ENCODE measurements at regions not wholly inside any gene's neighbourhood (a gene's known extent, or its start where the extent isn't known, plus 50 kb on each side); places are given as distances from the start of the nearest gene placed in this dataset.

DNA sequence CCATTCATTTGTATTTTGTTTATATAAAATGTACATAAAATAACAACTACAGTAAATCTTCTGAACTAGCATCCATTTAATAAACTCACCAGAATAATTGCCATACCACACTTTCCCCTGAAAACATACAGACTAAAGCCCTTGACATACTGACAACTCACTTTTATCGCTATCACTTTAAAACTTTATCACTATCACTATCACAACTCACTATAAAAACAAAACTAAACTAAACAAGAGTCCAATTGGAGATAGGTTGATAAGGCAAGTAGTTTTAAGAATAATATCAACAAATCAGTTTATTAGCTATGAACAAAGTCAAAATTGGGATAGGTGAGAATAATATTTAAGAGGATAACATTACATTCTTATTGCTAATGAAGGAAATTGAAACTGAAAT is 108.9 kb downstream of the SLITRK6 start:
- TF ChIP-seq CTCF (conservative IDR thresholded peaks at IDR 0.05; ENCODE audit: low read depth in 2 of 2) (no peak), ZNF114 (CRISPR knock-in tag; IDR thresholded peaks at IDR 0.05) (no peak), JUNB (IDR thresholded peaks at IDR 0.05; ENCODE audit: unreplicated experiment) (no peak), ETS1 (IDR thresholded peaks at IDR 0.05) (no peak), POLR2AphosphoS5 (IDR thresholded peaks at IDR 0.05; ENCODE audit: low read depth) (no peak)
- Histone ChIP-seq H2AFZ (no peak overlapping the region), H3K27ac (ENCODE audit: low read depth) (no peak overlapping the region), H3K79me2 (replicated peaks; ENCODE audit: insufficient read depth) (no peaks in the 10 kb centered on the region), H3K9me2 (ENCODE audit: insufficient read depth) (no peaks in the 10 kb centered on the region), H3K4me1 (ENCODE audit: insufficient read depth) (no peaks in the 10 kb centered on the region), H3K4me2 (no peak overlapping the region), H3K27me3 (ENCODE audit: insufficient read depth) (no peaks in the 10 kb centered on the region), H3K36me3 (ENCODE audit: insufficient read depth) (no peaks in the 10 kb centered on the region), H4K20me1 (replicated peaks; ENCODE audit: insufficient read depth) (no peaks in the 10 kb centered on the region), H3K4me3 (no peak overlapping the region), H3F3A (replicated peaks; ENCODE audit: low read depth) (no peaks in the 10 kb centered on the region)
- H3K27me3 Mint-ChIP-seq (ENCODE audit: insufficient read depth, low read depth, poor library complexity): no peaks in the 10 kb centered on the region
- H3K27ac Mint-ChIP-seq: no peak overlapping the region
- ATAC-seq (no peak), DNase-seq (ENCODE audit: low spot score) (no peak)
- peaks cover 6% of the 10 kb centered on the region; the same call in 1 of the 3 replicates for H3K36me3 Mint-ChIP-seq (ENCODE audit: low read depth)
- no peaks in the 10 kb centered on the region for H3K9me3 Mint-ChIP-seq
- H3K4me1 Mint-ChIP-seq: peaks cover 4% of the 10 kb centered on the region; the same call in 2 of the 3 replicates
- no peak overlapping the region for H3K4me3 Mint-ChIP-seq

GRCh38 chr13:85685436-85685835 is 113.8 kb downstream of the SLITRK6 start:
- H3K4me3 Mint-ChIP-seq: no peak overlapping the region
- peaks cover under 1% of the 10 kb centered on the region; the same call in 1 of the 3 replicates for H3K36me3 Mint-ChIP-seq (ENCODE audit: low read depth)
- Histone ChIP-seq H4K20me1 (replicated peaks; ENCODE audit: insufficient read depth) (no peaks in the 10 kb centered on the region), H3K79me2 (replicated peaks; ENCODE audit: insufficient read depth) (no peaks in the 10 kb centered on the region), H3K27ac (ENCODE audit: low read depth) (no peak overlapping the region), H3F3A (replicated peaks; ENCODE audit: low read depth) (no peaks in the 10 kb centered on the region), H2AFZ (no peak overlapping the region), H3K4me3 (no peak overlapping the region), H3K4me1 (ENCODE audit: insufficient read depth) (no peaks in the 10 kb centered on the region), H3K36me3 (ENCODE audit: insufficient read depth) (no peaks in the 10 kb centered on the region), H3K4me2 (no peak overlapping the region), H3K27me3 (ENCODE audit: insufficient read depth) (no peaks in the 10 kb centered on the region), H3K9me2 (ENCODE audit: insufficient read depth) (no peaks in the 10 kb centered on the region)
- H3K27ac Mint-ChIP-seq: no peak overlapping the region
- H3K9me3 Mint-ChIP-seq: no peaks in the 10 kb centered on the region
- no peaks in the 10 kb centered on the region for H3K27me3 Mint-ChIP-seq (ENCODE audit: insufficient read depth, low read depth, poor library complexity)
- H3K4me1 Mint-ChIP-seq: no peaks in the 10 kb centered on the region; the same call in 2 of the 3 replicates
- ATAC-seq (no peak), DNase-seq (ENCODE audit: low spot score) (no peak)
- TF ChIP-seq EZH2phosphoT487 (IDR thresholded peaks at IDR 0.05; ENCODE audit: unreplicated experiment) (no peak), CTCF (conservative IDR thresholded peaks at IDR 0.05; ENCODE audit: low read depth in 2 of 2) (no peak), ZNF114 (CRISPR knock-in tag; IDR thresholded peaks at IDR 0.05) (no peak), POLR2AphosphoS5 (IDR thresholded peaks at IDR 0.05; ENCODE audit: low read depth) (no peak), NANOG (IDR thresholded peaks at IDR 0.05; ENCODE audit: borderline replicate concordance) (no peak), EZH2 (IDR thresholded peaks at IDR 0.05; ENCODE audit: low read depth, unreplicated experiment) (no peak), ZNF331 (CRISPR knock-in tag; IDR thresholded peaks at IDR 0.05; ENCODE audit: low read depth) (no peak)
- TF ChIP-seq, protein P1, sequence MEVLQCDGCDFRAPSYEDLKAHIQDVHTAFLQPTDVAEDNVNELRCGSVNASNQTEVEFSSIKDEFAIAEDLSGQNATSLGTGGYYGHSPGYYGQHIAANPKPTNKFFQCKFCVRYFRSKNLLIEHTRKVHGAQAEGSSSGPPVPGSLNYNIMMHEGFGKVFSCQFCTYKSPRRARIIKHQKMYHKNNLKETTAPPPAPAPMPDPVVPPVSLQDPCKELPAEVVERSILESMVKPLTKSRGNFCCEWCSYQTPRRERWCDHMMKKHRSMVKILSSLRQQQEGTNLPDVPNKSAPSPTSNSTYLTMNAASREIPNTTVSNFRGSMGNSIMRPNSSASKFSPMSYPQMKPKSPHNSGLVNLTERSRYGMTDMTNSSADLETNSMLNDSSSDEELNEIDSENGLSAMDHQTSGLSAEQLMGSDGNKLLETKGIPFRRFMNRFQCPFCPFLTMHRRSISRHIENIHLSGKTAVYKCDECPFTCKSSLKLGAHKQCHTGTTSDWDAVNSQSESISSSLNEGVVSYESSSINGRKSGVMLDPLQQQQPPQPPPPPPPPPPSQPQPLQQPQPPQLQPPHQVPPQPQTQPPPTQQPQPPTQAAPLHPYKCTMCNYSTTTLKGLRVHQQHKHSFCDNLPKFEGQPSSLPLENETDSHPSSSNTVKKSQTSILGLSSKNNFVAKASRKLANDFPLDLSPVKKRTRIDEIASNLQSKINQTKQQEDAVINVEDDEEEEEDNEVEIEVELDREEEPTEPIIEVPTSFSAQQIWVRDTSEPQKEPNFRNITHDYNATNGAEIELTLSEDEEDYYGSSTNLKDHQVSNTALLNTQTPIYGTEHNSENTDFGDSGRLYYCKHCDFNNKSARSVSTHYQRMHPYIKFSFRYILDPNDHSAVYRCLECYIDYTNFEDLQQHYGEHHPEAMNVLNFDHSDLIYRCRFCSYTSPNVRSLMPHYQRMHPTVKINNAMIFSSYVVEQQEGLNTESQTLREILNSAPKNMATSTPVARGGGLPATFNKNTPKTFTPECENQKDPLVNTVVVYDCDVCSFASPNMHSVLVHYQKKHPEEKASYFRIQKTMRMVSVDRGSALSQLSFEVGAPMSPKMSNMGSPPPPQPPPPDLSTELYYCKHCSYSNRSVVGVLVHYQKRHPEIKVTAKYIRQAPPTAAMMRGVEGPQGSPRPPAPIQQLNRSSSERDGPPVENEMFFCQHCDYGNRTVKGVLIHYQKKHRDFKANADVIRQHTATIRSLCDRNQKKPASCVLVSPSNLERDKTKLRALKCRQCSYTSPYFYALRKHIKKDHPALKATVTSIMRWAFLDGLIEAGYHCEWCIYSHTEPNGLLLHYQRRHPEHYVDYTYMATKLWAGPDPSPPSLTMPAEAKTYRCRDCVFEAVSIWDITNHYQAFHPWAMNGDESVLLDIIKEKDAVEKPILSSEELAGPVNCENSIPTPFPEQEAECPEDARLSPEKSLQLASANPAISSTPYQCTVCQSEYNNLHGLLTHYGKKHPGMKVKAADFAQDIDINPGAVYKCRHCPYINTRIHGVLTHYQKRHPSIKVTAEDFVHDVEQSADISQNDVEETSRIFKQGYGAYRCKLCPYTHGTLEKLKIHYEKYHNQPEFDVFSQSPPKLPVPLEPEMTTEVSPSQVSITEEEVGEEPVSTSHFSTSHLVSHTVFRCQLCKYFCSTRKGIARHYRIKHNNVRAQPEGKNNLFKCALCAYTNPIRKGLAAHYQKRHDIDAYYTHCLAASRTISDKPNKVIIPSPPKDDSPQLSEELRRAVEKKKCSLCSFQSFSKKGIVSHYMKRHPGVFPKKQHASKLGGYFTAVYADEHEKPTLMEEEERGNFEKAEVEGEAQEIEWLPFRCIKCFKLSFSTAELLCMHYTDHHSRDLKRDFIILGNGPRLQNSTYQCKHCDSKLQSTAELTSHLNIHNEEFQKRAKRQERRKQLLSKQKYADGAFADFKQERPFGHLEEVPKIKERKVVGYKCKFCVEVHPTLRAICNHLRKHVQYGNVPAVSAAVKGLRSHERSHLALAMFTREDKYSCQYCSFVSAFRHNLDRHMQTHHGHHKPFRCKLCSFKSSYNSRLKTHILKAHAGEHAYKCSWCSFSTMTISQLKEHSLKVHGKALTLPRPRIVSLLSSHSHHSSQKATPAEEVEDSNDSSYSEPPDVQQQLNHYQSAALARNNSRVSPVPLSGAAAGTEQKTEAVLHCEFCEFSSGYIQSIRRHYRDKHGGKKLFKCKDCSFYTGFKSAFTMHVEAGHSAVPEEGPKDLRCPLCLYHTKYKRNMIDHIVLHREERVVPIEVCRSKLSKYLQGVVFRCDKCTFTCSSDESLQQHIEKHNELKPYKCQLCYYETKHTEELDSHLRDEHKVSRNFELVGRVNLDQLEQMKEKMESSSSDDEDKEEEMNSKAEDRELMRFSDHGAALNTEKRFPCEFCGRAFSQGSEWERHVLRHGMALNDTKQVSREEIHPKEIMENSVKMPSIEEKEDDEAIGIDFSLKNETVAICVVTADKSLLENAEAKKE (CRISPR knock-in tag; IDR thresholded peaks at IDR 0.05): no peak
